CD14-positive monocyte (primary cell): ENCODE measurements at regions not wholly inside any gene's neighbourhood (a gene's known extent, or its start where the extent isn't known, plus 50 kb on each side); places are given as distances from the start of the nearest gene placed in this dataset.

Source experiments
- DNase-seq, 3 donors: peaks; one replicate each; pipeline ENCODE4 v3.0.0-alpha.2; 2011 to 2022
- H2AFZ ChIP-seq: 2 replicates; pipeline ENCODE4 v1.6.0; 2012; ENCODE audit warnings: mild to moderate bottlenecking, low read depth, low read length, inconsistent platforms; ENCODE audit not compliant: insufficient read depth, poor library complexity, severe bottlenecking
- H3K27ac ChIP-seq, 2 donors: 1 replicate in 1 of 2; 2 replicates in 1 of 2; pipeline ENCODE4 v1.5.1; 2012 to 2013; ENCODE audit warnings: low read length in 2 of 2, control low read depth in 1 of 2, inconsistent platforms in 1 of 2, low read depth in 1 of 2, mild to moderate bottlenecking in 1 of 2
- H3K27me3 ChIP-seq, 2 donors: one replicate each; pipeline versions ENCODE4 v1.6.0 to v1.6.1; 2011 to 2013; ENCODE audit warnings: low read length in 2 of 2; ENCODE audit not compliant: control insufficient read depth in 2 of 2, insufficient read depth in 2 of 2
- H3K36me3 ChIP-seq, 2 donors: replicated peaks in 1 of 2; 1 replicate in 1 of 2; 2 replicates in 1 of 2; pipeline versions ENCODE4 v1.5.1 to v1.6.1; 2012 to 2013; ENCODE audit warnings: low read length in 2 of 2, control low read depth in 1 of 2, inconsistent platforms in 1 of 2, mild to moderate bottlenecking in 1 of 2; ENCODE audit not compliant: insufficient read depth in 2 of 2, control insufficient read depth in 1 of 2
- H3K4me1 ChIP-seq, 2 donors: 1 replicate in 1 of 2; 2 replicates in 1 of 2; pipeline versions ENCODE4 v1.5.1 to v1.6.1; 2012 to 2013; ENCODE audit warnings: low read length in 2 of 2, control low read depth in 1 of 2, inconsistent platforms in 1 of 2, mild to moderate bottlenecking in 1 of 2, moderate library complexity in 1 of 2; ENCODE audit not compliant: insufficient read depth in 2 of 2, control insufficient read depth in 1 of 2
- H3K4me2 ChIP-seq: replicated peaks from 2 replicates; pipeline ENCODE3; 2012; ENCODE audit warnings: low read length, moderate library complexity, mild to moderate bottlenecking; ENCODE audit not compliant: poor library complexity, severe bottlenecking; ENCODE audit errors: extremely low read depth
- H3K4me3 ChIP-seq, 3 experiments: fragments of 200-600 bp in 1 of 3; sonication (generic) in 1 of 3; replicated peaks in 1 of 3; 1 replicate in 2 of 3; 2 replicates in 1 of 3; pipeline ENCODE4 v1.5.1; 2011 to 2013; ENCODE audit warnings: low read length in 3 of 3, mild to moderate bottlenecking in 3 of 3, control low read depth in 2 of 3, low read depth in 2 of 3, inconsistent platforms in 1 of 3, moderate library complexity in 1 of 3
- H3K79me2 ChIP-seq: 2 replicates; pipeline ENCODE4 v1.6.0; 2012; ENCODE audit warnings: mild to moderate bottlenecking, control low read depth, inconsistent platforms, low read length, moderate library complexity; ENCODE audit not compliant: insufficient read depth
- H3K9ac ChIP-seq: 2 replicates; pipeline ENCODE4 v1.6.0; 2017; ENCODE audit warnings: low read length, mild to moderate bottlenecking; ENCODE audit not compliant: insufficient read depth, poor library complexity, severe bottlenecking
- H3K9me3 ChIP-seq, 2 donors: replicated peaks in 1 of 2; 1 replicate in 1 of 2; 2 replicates in 1 of 2; pipeline versions ENCODE4 v1.5.1 to v1.6.1; 2012 to 2013; ENCODE audit warnings: low read length in 2 of 2, control low read depth in 1 of 2; ENCODE audit not compliant: control insufficient read depth in 1 of 2, insufficient read depth in 1 of 2
- H4K20me1 ChIP-seq: 2 replicates; pipeline ENCODE4 v1.6.0; 2012; ENCODE audit warnings: mild to moderate bottlenecking, low read length, control low read depth, moderate library complexity; ENCODE audit not compliant: insufficient read depth
- H3K27ac Mint-ChIP-seq, 7 donors: one replicate each; pipeline ENCODE4 v1.8.0; 2020; ENCODE audit warnings: mild to moderate bottlenecking in 7 of 7, mixed read lengths in 7 of 7, moderate library complexity in 6 of 7, inconsistent platforms in 2 of 7
- H3K27me3 Mint-ChIP-seq, 3 donors: one replicate each; pipeline ENCODE4 v1.8.0; 2021 to 2022; ENCODE audit warnings: low read depth in 3 of 3, mild to moderate bottlenecking in 3 of 3, mixed read lengths in 3 of 3, moderate library complexity in 3 of 3, inconsistent platforms in 1 of 3
- H3K36me3 Mint-ChIP-seq, 2 donors: one replicate each; pipeline ENCODE4 v1.8.0; 2020; ENCODE audit warnings: mixed read lengths in 2 of 2, inconsistent platforms in 1 of 2, mild to moderate bottlenecking in 1 of 2
- H3K4me1 Mint-ChIP-seq: one replicate; pipeline ENCODE4 v1.8.0; 2020; ENCODE audit warnings: mild to moderate bottlenecking, mixed read lengths
- H3K4me3 Mint-ChIP-seq, 2 donors: one replicate each; pipeline ENCODE4 v1.8.0; 2020; ENCODE audit warnings: mild to moderate bottlenecking in 2 of 2, mixed read lengths in 2 of 2, moderate library complexity in 1 of 2
- H3K9me3 Mint-ChIP-seq, 7 donors: one replicate each; pipeline ENCODE4 v1.8.0; 2020 to 2022; ENCODE audit warnings: mixed read lengths in 7 of 7, mild to moderate bottlenecking in 6 of 7, moderate library complexity in 6 of 7, inconsistent platforms in 2 of 7
- WGBS: methylation state at CpG from one replicate; pipeline ENCODE4 v1.1.5; 2013; ENCODE audit warnings: missing lambda C conversion rate; ENCODE audit not compliant: insufficient coverage; 5-methylcytosine and 5-hydroxymethylcytosine counted together
- intact Hi-C, 2 donors: fragments of 100-400 bp; cut with micrococcal nuclease; formaldehyde crosslinking; loops; one replicate each; pipeline versions ENCODE4 v1.15.0 to v1.15.1; 2023
- TF ChIP-seq, protein P1 (sequence below): fragments of 200-600 bp; IDR thresholded peaks from one replicate; pipeline ENCODE4 v1.8.0; 2022; ENCODE audit warnings: antibody characterized with exemption, mild to moderate bottlenecking

DNA sequence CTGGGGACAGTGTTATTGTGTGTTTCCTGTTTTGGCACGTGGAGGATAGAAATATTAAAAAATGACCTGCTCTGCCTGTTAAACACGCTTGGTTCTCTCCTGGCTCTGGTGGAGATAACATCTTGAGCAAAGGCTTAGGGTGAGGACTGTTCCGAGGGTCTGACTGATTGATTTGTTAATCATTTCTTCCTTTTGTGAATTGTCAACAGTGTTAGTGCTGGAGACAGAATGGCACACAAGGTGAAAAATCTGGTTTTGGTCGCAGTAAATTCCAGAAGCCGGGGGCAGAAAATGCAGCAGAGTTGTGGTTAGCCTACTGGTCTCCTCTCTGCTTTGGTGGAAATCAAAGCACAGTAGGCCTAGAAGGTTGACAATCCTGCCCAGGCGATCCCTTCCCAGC is 163.6 kb downstream of the FGF9 start:
- no peaks in the 10 kb centered on the region for H3K79me2 ChIP-seq
- H3K27me3 ChIP-seq = no peaks in the 10 kb centered on the region
- no peak overlapping the region for H3K27ac ChIP-seq
- H2AFZ ChIP-seq = no peak overlapping the region
- Mint-ChIP-seq H3K4me3 (no peak overlapping the region), H3K36me3 (no peaks in the 10 kb centered on the region), H3K27ac (no peak overlapping the region), H3K9me3 (peaks cover 2 to 20% (median 13%) of the 10 kb centered on the region in 7 donors), H3K4me1 (no peaks in the 10 kb centered on the region), H3K27me3 (peaks cover 0 to 6% (median 4%) of the 10 kb centered on the region in 3 donors)
- H3K9me3 ChIP-seq = peaks cover 7 to 12% of the 10 kb centered on the region in 2 donors
- H3K4me2 ChIP-seq = no peak overlapping the region
- no peak for DNase-seq
- no peak overlapping the region for H3K4me3 ChIP-seq
- no peaks in the 10 kb centered on the region for H3K36me3 ChIP-seq
- TF ChIP-seq, protein P1, sequence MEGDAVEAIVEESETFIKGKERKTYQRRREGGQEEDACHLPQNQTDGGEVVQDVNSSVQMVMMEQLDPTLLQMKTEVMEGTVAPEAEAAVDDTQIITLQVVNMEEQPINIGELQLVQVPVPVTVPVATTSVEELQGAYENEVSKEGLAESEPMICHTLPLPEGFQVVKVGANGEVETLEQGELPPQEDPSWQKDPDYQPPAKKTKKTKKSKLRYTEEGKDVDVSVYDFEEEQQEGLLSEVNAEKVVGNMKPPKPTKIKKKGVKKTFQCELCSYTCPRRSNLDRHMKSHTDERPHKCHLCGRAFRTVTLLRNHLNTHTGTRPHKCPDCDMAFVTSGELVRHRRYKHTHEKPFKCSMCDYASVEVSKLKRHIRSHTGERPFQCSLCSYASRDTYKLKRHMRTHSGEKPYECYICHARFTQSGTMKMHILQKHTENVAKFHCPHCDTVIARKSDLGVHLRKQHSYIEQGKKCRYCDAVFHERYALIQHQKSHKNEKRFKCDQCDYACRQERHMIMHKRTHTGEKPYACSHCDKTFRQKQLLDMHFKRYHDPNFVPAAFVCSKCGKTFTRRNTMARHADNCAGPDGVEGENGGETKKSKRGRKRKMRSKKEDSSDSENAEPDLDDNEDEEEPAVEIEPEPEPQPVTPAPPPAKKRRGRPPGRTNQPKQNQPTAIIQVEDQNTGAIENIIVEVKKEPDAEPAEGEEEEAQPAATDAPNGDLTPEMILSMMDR = no peak
- no peaks in the 10 kb centered on the region for H4K20me1 ChIP-seq
- intact Hi-C loops = no loop called here
- 42% methylated on average over 3 of the region's 6 CpGs for WGBS
- H3K4me1 ChIP-seq = no peaks in the 10 kb centered on the region
- no peak overlapping the region for H3K9ac ChIP-seq

DNA sequence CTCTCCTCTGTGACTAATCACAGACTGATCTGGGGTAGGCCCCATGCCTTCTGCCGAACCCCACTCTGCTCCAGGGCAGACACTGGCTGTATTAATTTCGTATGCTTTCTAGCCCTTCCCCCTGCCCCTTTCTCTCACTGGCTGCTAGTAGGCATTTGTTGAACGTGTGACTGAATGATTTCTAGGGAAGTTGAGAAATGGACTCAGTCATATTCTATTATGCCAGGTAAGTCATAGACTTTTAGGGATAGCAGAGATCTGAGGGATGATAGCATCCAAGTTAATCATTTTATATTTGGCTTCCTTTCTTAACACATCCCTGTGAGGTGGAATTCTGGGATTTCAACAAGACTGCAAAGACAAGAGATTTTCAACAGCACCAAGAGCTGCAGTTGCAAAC is 166.4 kb downstream of the FGF9 start:
- WGBS = no CpG with 5 or more reads among the region's 3 CpGs
- H3K9ac ChIP-seq = no peak overlapping the region
- Mint-ChIP-seq H3K27me3 (peaks cover 0 to 6% (median 5%) of the 10 kb centered on the region in 3 donors), H3K36me3 (no peaks in the 10 kb centered on the region), H3K27ac (no peak overlapping the region), H3K4me3 (no peak overlapping the region), H3K9me3 (peaks cover 2 to 10% (median 9%) of the 10 kb centered on the region in 7 donors), H3K4me1 (peaks cover 3% of the 10 kb centered on the region)
- H4K20me1 ChIP-seq = no peaks in the 10 kb centered on the region
- no peaks in the 10 kb centered on the region for H3K4me1 ChIP-seq
- no peaks in the 10 kb centered on the region for H3K27me3 ChIP-seq
- H3K79me2 ChIP-seq = no peaks in the 10 kb centered on the region
- no peak overlapping the region for H3K4me2 ChIP-seq
- no peaks in the 10 kb centered on the region for H3K36me3 ChIP-seq
- intact Hi-C loops = no loop called here
- H2AFZ ChIP-seq = no peak overlapping the region
- H3K4me3 ChIP-seq = no peak overlapping the region
- peaks cover 3 to 7% of the 10 kb centered on the region in 2 donors for H3K9me3 ChIP-seq
- DNase-seq = no peak
- TF ChIP-seq, protein P1 = no peak
- H3K27ac ChIP-seq = no peak overlapping the region
